Tibial nerve (tissue), 3 donors: ENCODE measurements at regions not wholly inside any gene's neighbourhood (a gene's known extent, or its start where the extent isn't known, plus 50 kb on each side); places are given as distances from the start of the nearest gene placed in this dataset.

Source experiments
- CTCF ChIP-seq, 5 experiments: fragments of 200-600 bp in 3 of 5; fragments of 450-650 bp in 2 of 5; sonication (generic) in 3 of 5; IDR thresholded peaks; one replicate each; pipeline ENCODE4 v1.5.1; 2016 to 2019; ENCODE audit warnings: antibody characterized with exemption in 5 of 5, mild to moderate bottlenecking in 3 of 5, moderate library complexity in 2 of 5
- POLR2A ChIP-seq, 2 donors: fragments of 450-650 bp; IDR thresholded peaks; one replicate each; pipeline ENCODE4 v1.6.1; 2017; ENCODE audit warnings: antibody characterized with exemption in 2 of 2, mild to moderate bottlenecking in 2 of 2, moderate library complexity in 2 of 2

- TF ChIP-seq CTCF (IDR thresholded peaks at IDR 0.05) (no peak), POLR2A (IDR thresholded peaks at IDR 0.05) (no peak)
Measured at GRCh38 chr13:34543836-34544235, 398.2 kb upstream of the NBEA start.
